PC-3 (cell line): ENCODE measurements at regions not wholly inside any gene's neighbourhood (a gene's known extent, or its start where the extent isn't known, plus 50 kb on each side); places are given as distances from the start of the nearest gene placed in this dataset.

ENCODE experiments used
- ATAC-seq: fragments of 200-7000 bp; cut with Tn5 transposase; 2 replicates; pipeline ENCODE4 v1.9.1; 2020; ENCODE audit warnings: mild to moderate bottlenecking, moderate library complexity
- BruUV-seq: library from RNA; stranded (reverse); fragments of 400-500 nt; replicated peaks from 2 replicates; lab custom pipeline; 2021; lab: Mats Ljungman, UMichigan
- CTCF ChIA-PET: fragments of 300-600 bp; sonication (Branson Sonifier 250); formaldehyde crosslinking; loops from one replicate; lab custom pipeline; 2022; ENCODE audit warnings: antibody characterized with exemption; lab: Charles Lee
- POLR2A ChIA-PET: fragments of 300-600 bp; sonication (Branson Sonifier 250); formaldehyde crosslinking; loops from one replicate; lab custom pipeline; 2022; ENCODE audit warnings: antibody characterized with exemption; ENCODE audit not compliant: unreplicated experiment; lab: Charles Lee
- DNase-seq: peaks from one replicate; pipeline ENCODE4 v3.0.0-alpha.2; 2015
- H2AFZ ChIP-seq: fragments of 300-600 bp; sonication (generic); 2 replicates; pipeline ENCODE4 v1.6.0; 2016; ENCODE audit warnings: antibody characterized with exemption, low read length
- H3F3A ChIP-seq: fragments of 300-600 bp; sonication (generic); one replicate; pipeline ENCODE4 v1.6.0; 2017; ENCODE audit warnings: antibody characterized with exemption, low read length, control low read depth, mild to moderate bottlenecking; ENCODE audit not compliant: unreplicated experiment
- H3K27ac ChIP-seq: fragments of 300-600 bp; sonication (generic); 2 replicates; pipeline ENCODE4 v1.5.1; 2016; ENCODE audit warnings: mild to moderate bottlenecking, low read length
- H3K27me3 ChIP-seq: fragments of 300-600 bp; sonication (generic); 2 replicates; pipeline ENCODE4 v1.6.1; 2016; ENCODE audit warnings: low read length, mixed read lengths
- H3K36me3 ChIP-seq: fragments of 300-600 bp; sonication (generic); 2 replicates; pipeline ENCODE4 v1.6.1; 2016; ENCODE audit warnings: low read depth, mixed run types, low read length, mixed read lengths
- H3K4me1 ChIP-seq: fragments of 300-600 bp; sonication (generic); 2 replicates; pipeline ENCODE4 v1.5.1; 2016; ENCODE audit warnings: low read length; ENCODE audit not compliant: insufficient read depth
- H3K4me2 ChIP-seq: fragments of 300-600 bp; sonication (generic); 2 replicates; pipeline ENCODE4 v1.6.0; 2016; ENCODE audit warnings: low read length
- H3K4me3 ChIP-seq: fragments of 300-600 bp; sonication (generic); 2 replicates; pipeline ENCODE4 v1.5.1; 2016; ENCODE audit warnings: mild to moderate bottlenecking, low read length, mixed read lengths
- H3K79me2 ChIP-seq: fragments of 300-600 bp; sonication (generic); 2 replicates; pipeline ENCODE4 v1.6.1; 2017; ENCODE audit warnings: low read length, mixed read lengths
- H3K9ac ChIP-seq: fragments of 300-600 bp; sonication (generic); 2 replicates; pipeline ENCODE4 v1.6.0; 2016; ENCODE audit warnings: mild to moderate bottlenecking, low read length
- H3K9me2 ChIP-seq: fragments of 300-600 bp; sonication (generic); replicated peaks from 2 replicates; pipeline ENCODE4 v1.6.1; 2016; ENCODE audit warnings: mixed run types, low read length, mixed read lengths
- H3K9me3 ChIP-seq: fragments of 300-600 bp; sonication (generic); 2 replicates; pipeline ENCODE4 v1.6.1; 2016; ENCODE audit warnings: low read length, mixed read lengths
- H4K20me1 ChIP-seq: fragments of 300-600 bp; sonication (generic); 2 replicates; pipeline ENCODE4 v1.6.1; 2016; ENCODE audit warnings: low read length, mixed read lengths
- CTCF ChIP-seq: fragments of 300-600 bp; sonication (generic); conservative IDR thresholded peaks from 2 replicates; pipeline ENCODE4 v1.5.1; 2017; ENCODE audit warnings: antibody characterized with exemption, low read depth, mild to moderate bottlenecking, low read length
- EZH2 ChIP-seq: fragments of 300-600 bp; sonication (generic); IDR thresholded peaks from one replicate; pipeline ENCODE4 v1.6.1; 2017; ENCODE audit warnings: antibody characterized with exemption, mild to moderate bottlenecking, low read length; ENCODE audit not compliant: unreplicated experiment
- EZH2phosphoT487 ChIP-seq: fragments of 300-600 bp; sonication (generic); IDR thresholded peaks from 2 replicates; pipeline ENCODE4 v1.6.1; 2018; ENCODE audit warnings: mild to moderate bottlenecking, antibody characterized with exemption, low read length, borderline replicate concordance
- intact Hi-C: fragments of 100-400 bp; cut with micrococcal nuclease; formaldehyde crosslinking; loops from 2 replicates; pipeline ENCODE4 v1.9.0; 2023

GRCh38 chr21:35664683-35665082 is 395.6 kb downstream of the SETD4 start:
- Histone ChIP-seq H3K79me2 (no peaks in the 10 kb centered on the region), H3K4me1 (peaks cover 28% of the 10 kb centered on the region), H3K36me3 (no peaks in the 10 kb centered on the region), H3K4me2 (peak overlapping the region; percentile 55), H2AFZ (no peak overlapping the region), H3K9me2 (no peaks in the 10 kb centered on the region), H3K9ac (peak overlapping the region; percentile 45; the same call in 1 of the 2 replicates), H3K9me3 (no peaks in the 10 kb centered on the region), H3K4me3 (no peak overlapping the region), H3K27ac (peak overlapping the region; percentile 82), H4K20me1 (no peaks in the 10 kb centered on the region), H3F3A (no peaks in the 10 kb centered on the region), H3K27me3 (no peaks in the 10 kb centered on the region)
- TF ChIP-seq CTCF (no peak), EZH2 (no peak)
- intact Hi-C loops, result loop anchor here (1.0 kb wide), 1 partner anchor 153 kb away; no protein-coding TSS in a partner anchor
- peak; percentile 98 for ATAC-seq
- POLR2A ChIA-PET, result interaction anchor here (0.6 kb wide), 2 partner anchors 140 to 656 kb away, joined by 3 to 14 read pairs; partner anchors contain the start of gene MORC3
- CTCF ChIA-PET, result no interaction called here
- no TSS peak for BruUV-seq
- peak; percentile 94 for DNase-seq

- ATAC-seq (no peak), DNase-seq (peak; percentile 33)
- Histone ChIP-seq H2AFZ (no peak overlapping the region), H3K9me2 (no peaks in the 10 kb centered on the region), H3K9me3 (no peaks in the 10 kb centered on the region), H3K9ac (peak overlapping the region; percentile 45; the same call in 1 of the 2 replicates), H3F3A (no peaks in the 10 kb centered on the region), H3K4me2 (peak overlapping the region; percentile 23), H3K79me2 (no peaks in the 10 kb centered on the region), H3K27ac (peak overlapping the region; percentile 73), H3K27me3 (no peaks in the 10 kb centered on the region), H3K4me3 (no peak overlapping the region), H3K36me3 (no peaks in the 10 kb centered on the region), H3K4me1 (peaks cover 28% of the 10 kb centered on the region), H4K20me1 (no peaks in the 10 kb centered on the region)
- TF ChIP-seq EZH2, result no peak
- no peak for TF ChIP-seq EZH2phosphoT487
- no peak for TF ChIP-seq CTCF
- ChIA-PET CTCF (no interaction called here), POLR2A (interaction anchor here (0.6 kb wide), 1 partner anchor 656 kb away, joined by 14 read pairs; the partner anchor contains the start of gene MORC3)
- BruUV-seq, result no TSS peak
- intact Hi-C loops, result loop anchor here (1.0 kb wide), 1 partner anchor 153 kb away; no protein-coding TSS in a partner anchor
These were observed 396.3 kb downstream of the SETD4 start for GRCh38 chr21:35663856-35664606.

GRCh38 chr21:35658242-35658641 is 402.1 kb downstream of the SETD4 start:
- Histone ChIP-seq H3F3A (no peaks in the 10 kb centered on the region), H3K4me1 (peaks cover 20% of the 10 kb centered on the region), H3K9me3 (no peaks in the 10 kb centered on the region), H3K9ac (no peak overlapping the region), H3K27ac (peak overlapping the region; percentile 37), H4K20me1 (no peaks in the 10 kb centered on the region), H3K36me3 (no peaks in the 10 kb centered on the region), H3K9me2 (no peaks in the 10 kb centered on the region), H3K79me2 (no peaks in the 10 kb centered on the region), H3K4me3 (no peak overlapping the region), H3K4me2 (peak overlapping the region; percentile 33), H2AFZ (peak overlapping the region; percentile 27), H3K27me3 (no peaks in the 10 kb centered on the region)
- intact Hi-C loops, result no loop called here
- CTCF ChIA-PET, result no interaction called here
- ATAC-seq, result peak; percentile 79
- peak; percentile 82 for DNase-seq
- POLR2A ChIA-PET, result no interaction called here
- BruUV-seq, result no TSS peak
- no peak for TF ChIP-seq EZH2
- no peak for TF ChIP-seq EZH2phosphoT487
- no peak for TF ChIP-seq CTCF
